Fibroblast of lung (primary cell): ENCODE measurements at regions not wholly inside any gene's neighbourhood (a gene's known extent, or its start where the extent isn't known, plus 50 kb on each side); places are given as distances from the start of the nearest gene placed in this dataset.

ENCODE experiments used
- CTCF ChIP-seq, 2 donors: IDR thresholded peaks in 1 of 2; conservative IDR thresholded peaks in 1 of 2; 1 replicate in 1 of 2; 2 replicates in 1 of 2; pipeline ENCODE4 v1.5.1; 2011 to 2012; ENCODE audit warnings: low read length in 2 of 2, control low read depth in 1 of 2, inconsistent platforms in 1 of 2, low read depth in 1 of 2, mild to moderate bottlenecking in 1 of 2
- EZH2 ChIP-seq: IDR thresholded peaks from 2 replicates; pipeline ENCODE4 v1.5.1; 2012; ENCODE audit warnings: low read length, control low read depth, mild to moderate bottlenecking; ENCODE audit errors: missing control alignments

DNA sequence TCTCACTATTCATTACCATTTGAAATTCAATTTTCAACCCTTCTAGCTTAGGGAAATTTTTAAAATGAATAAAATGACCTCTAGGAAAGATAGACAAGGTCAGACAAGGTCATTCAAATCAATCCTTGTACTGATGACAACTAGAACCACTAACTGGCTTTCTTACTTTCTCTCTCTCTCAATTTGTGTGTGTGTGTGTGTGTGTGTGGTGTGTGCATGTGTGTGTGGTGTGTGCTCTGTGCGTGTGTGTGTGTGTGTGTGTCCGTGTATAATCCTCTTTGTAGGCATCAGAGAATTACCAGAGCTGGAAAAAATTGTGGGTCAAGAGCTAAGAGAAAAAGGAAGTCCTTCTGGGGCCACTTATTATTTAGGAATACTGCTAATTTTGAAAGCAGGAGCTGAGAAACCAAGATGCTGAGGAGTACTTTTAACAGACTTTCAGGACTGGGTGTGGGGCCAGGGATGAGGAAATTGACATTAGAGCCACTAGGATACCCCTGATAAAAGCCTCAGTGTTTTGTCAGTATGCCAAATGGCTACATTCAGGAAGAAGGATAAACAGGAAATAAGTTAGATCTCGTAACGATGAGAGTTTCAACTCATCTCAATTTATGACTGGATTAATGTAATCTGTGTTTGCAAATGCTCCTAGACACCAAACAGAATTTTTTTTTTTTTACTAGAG lies 723.3 kb downstream of the CETN3 start:
- TF ChIP-seq CTCF (conservative IDR thresholded peaks at IDR 0.05 in 1 of 2, IDR thresholded peaks at IDR 0.05 in 1 of 2; ENCODE audit: low read depth in 1 of 2, low read length in 2 of 2), result no peak
- TF ChIP-seq EZH2, result no peak
